ENCODE measurements at regions not wholly inside any gene's neighbourhood (a gene's known extent, or its start where the extent isn't known, plus 50 kb on each side); places are given as distances from the start of the nearest gene placed in this dataset.

- DNase-seq (ENCODE audit: low spot score) = no peak
Observed at GRCh38 chr2:65660340-65660739, 227.9 kb upstream of the SPRED2 start.

GRCh38 chr2:65658881-65659280, 226.5 kb upstream of the SPRED2 start:
- DNase-seq (ENCODE audit: low spot score) = no peak

GRCh38 chr2:65658266-65658665, 225.9 kb upstream of the SPRED2 start:
- DNase-seq (ENCODE audit: low spot score) = no peak

- DNase-seq (ENCODE audit: low spot score) = no peak
Observed at GRCh38 chr2:65656160-65656718, 223.8 kb upstream of the SPRED2 start.

GRCh38 chr2:65655000-65655399, 222.6 kb upstream of the SPRED2 start:
- DNase-seq (ENCODE audit: low spot score) = no peak

- DNase-seq (ENCODE audit: low spot score) = no peak
Observed at GRCh38 chr2:65654496-65654895, 222.1 kb upstream of the SPRED2 start.

- DNase-seq (ENCODE audit: low spot score) = no peak
Observed at GRCh38 chr2:65652066-65652465, 219.7 kb upstream of the SPRED2 start.

GRCh38 chr2:65649811-65650589, 217.6 kb upstream of the SPRED2 start:
- no peak for DNase-seq (ENCODE audit: low spot score)

GRCh38 chr2:65647249-65647842, 214.9 kb upstream of the SPRED2 start:
- no peak for DNase-seq (ENCODE audit: low spot score)

GRCh38 chr2:65640793-65641103, 208.3 kb upstream of the SPRED2 start:
- no peak for DNase-seq (ENCODE audit: low spot score)

GRCh38 chr2:65639156-65639864, 206.9 kb upstream of the SPRED2 start:
- no peak for DNase-seq (ENCODE audit: low spot score)

GRCh38 chr2:65638443-65638842, 206.0 kb upstream of the SPRED2 start:
- DNase-seq (ENCODE audit: low spot score) = no peak

- no peak for DNase-seq (ENCODE audit: low spot score)
Observed at GRCh38 chr2:65636813-65637483, 204.5 kb upstream of the SPRED2 start.

- DNase-seq (ENCODE audit: low spot score) = no peak
Observed at GRCh38 chr2:65636024-65636423, 203.6 kb upstream of the SPRED2 start.

GRCh38 chr2:65634304-65634703, 201.9 kb upstream of the SPRED2 start:
- no peak for DNase-seq (ENCODE audit: low spot score)

GRCh38 chr2:65630643-65631042, 198.2 kb upstream of the SPRED2 start:
- DNase-seq (ENCODE audit: low spot score) = no peak

GRCh38 chr2:65628156-65628555, 195.8 kb upstream of the SPRED2 start:
- no peak for DNase-seq (ENCODE audit: low spot score)

- DNase-seq (ENCODE audit: low spot score) = no peak
Observed at GRCh38 chr2:65626831-65627230, 194.4 kb upstream of the SPRED2 start.

GRCh38 chr2:65625982-65626381, 193.6 kb upstream of the SPRED2 start:
- no peak for DNase-seq (ENCODE audit: low spot score)

- DNase-seq (ENCODE audit: low spot score) = no peak
Observed at GRCh38 chr2:65622951-65623535, 190.6 kb upstream of the SPRED2 start.

- DNase-seq (ENCODE audit: low spot score) = no peak
Observed at GRCh38 chr2:65622499-65622898, 190.1 kb upstream of the SPRED2 start.
